ENCODE measurements at regions not wholly inside any gene's neighbourhood (a gene's known extent, or its start where the extent isn't known, plus 50 kb on each side); places are given as distances from the start of the nearest gene placed in this dataset.

GRCh38 chr13:40447857-40448256, 218.6 kb downstream of the FOXO1 start:
- in situ Hi-C loops (cut with MboI), result no loop called here
- no peak overlapping the region for H3K27ac ChIP-seq (ENCODE audit: extremely low read depth, low read depth, low read length)
- no peaks in the 10 kb centered on the region for H3K36me3 ChIP-seq (ENCODE audit: control insufficient read depth, insufficient read depth, low read length)
- no peaks in the 10 kb centered on the region for H3K9me1 ChIP-seq (ENCODE audit: control insufficient read depth, insufficient read depth, low read length)
- H3K4me3 ChIP-seq, result no peak overlapping the region
- TF ChIP-seq U2AF1 (optimal IDR thresholded peaks at IDR 0.05; ENCODE audit: low read depth, low read length) (no peak), BCL6 (CRISPR knock-in tag; IDR thresholded peaks at IDR 0.05) (no peak), FOXA3 (CRISPR knock-in tag; conservative IDR thresholded peaks at IDR 0.05 in 1 of 2, IDR thresholded peaks at IDR 0.05 in 1 of 2) (no peak), BACH1 (tag; IDR thresholded peaks at IDR 0.05) (no peak), ZNF75A (CRISPR knock-in tag; IDR thresholded peaks at IDR 0.05) (no peak), ZNF785 (CRISPR knock-in tag; IDR thresholded peaks at IDR 0.05) (no peak), HEY1 (CRISPR knock-in tag; IDR thresholded peaks at IDR 0.05; ENCODE audit: borderline replicate concordance) (no peak), TOE1 (IDR thresholded peaks at IDR 0.05; ENCODE audit: borderline replicate concordance) (no peak), TOE1 (CRISPR knock-in tag; IDR thresholded peaks at IDR 0.05; ENCODE audit: borderline replicate concordance, low read depth) (no peak), PHF21A (IDR thresholded peaks at IDR 0.05; ENCODE audit: borderline replicate concordance, low read depth) (no peak), GABPB1 (CRISPR knock-in tag; IDR thresholded peaks at IDR 0.05) (no peak), ATF3 (IDR thresholded peaks at IDR 0.05) (no peak), ATF3 (CRISPR knock-in tag; conservative IDR thresholded peaks at IDR 0.05) (no peak), DLX4 (CRISPR knock-in tag; IDR thresholded peaks at IDR 0.05) (no peak), ELF1 (tag; IDR thresholded peaks at IDR 0.05) (no peak), SNAPC5 (CRISPR knock-in tag; IDR thresholded peaks at IDR 0.05) (no peak), NR2C2 (CRISPR knock-in tag; IDR thresholded peaks at IDR 0.05) (no peak), NR2C2 (tag; IDR thresholded peaks at IDR 0.05) (no peak), ZBTB9 (CRISPR knock-in tag; IDR thresholded peaks at IDR 0.05) (no peak), RAD21 (CRISPR knock-in tag; conservative IDR thresholded peaks at IDR 0.05 in 1 of 2, IDR thresholded peaks at IDR 0.05 in 1 of 2) (no peak), RCOR1 (IDR thresholded peaks at IDR 0.05; ENCODE audit: borderline replicate concordance in 1 of 2, low read depth in 2 of 2, low read length in 2 of 2) (no peak), POLR2A (conservative IDR thresholded peaks at IDR 0.05) (no peak)
- H4K20me1 ChIP-seq (replicated peaks; ENCODE audit: control insufficient read depth, insufficient read depth, low read length), result no peaks in the 10 kb centered on the region
- H3K9ac ChIP-seq (ENCODE audit: insufficient read depth in 1 of 2, low read depth in 2 of 2, low read length in 2 of 2), result no peak overlapping the region
- no peaks in the 10 kb centered on the region for H3K4me1 ChIP-seq (replicated peaks in 1 of 2; ENCODE audit: control insufficient read depth in 2 of 2, insufficient read depth in 2 of 2, low read length in 2 of 2)
- DNase-seq (ENCODE audit: extremely low read depth in 1 of 4, low spot score in 3 of 4) (no peak), ATAC-seq (no peak), FAIRE-seq (no peak)
- POLR2A ChIA-PET, result no interaction called here
- BruUV-seq (replicated peaks), result no TSS peak
- H3K4me2 ChIP-seq (ENCODE audit: insufficient read depth, low read length), result no peak overlapping the region
- no peaks in the 10 kb centered on the region for H3K9me3 ChIP-seq (replicated peaks; ENCODE audit: control insufficient read depth, insufficient read depth, low read depth, low read length)
- no peaks in the 10 kb centered on the region for H3K27me3 ChIP-seq (ENCODE audit: control insufficient read depth in 2 of 2, insufficient read depth in 2 of 2, low read length in 2 of 2)
- H3K79me2 ChIP-seq (ENCODE audit: control insufficient read depth, insufficient read depth, low read length), result no peaks in the 10 kb centered on the region
- intact Hi-C loops (cut with micrococcal nuclease), result no loop called here
- CTCF ChIA-PET (ENCODE audit: low intra/inter-chr PET ratio), result no interaction called here
- no peak overlapping the region for H2AFZ ChIP-seq (ENCODE audit: low read depth, low read length)
- WGBS (ENCODE audit: insufficient coverage, low coverage, missing lambda C conversion rate), result 0% methylated on average over 3 of the region's 3 CpGs
